Motor neuron (in vitro differentiated cells): ENCODE measurements at regions not wholly inside any gene's neighbourhood (a gene's known extent, or its start where the extent isn't known, plus 50 kb on each side); places are given as distances from the start of the nearest gene placed in this dataset.
A peak's percentile ranks its signal among the peaks of the same experiment; 100 is the strongest.

Experiments
- ATAC-seq, 8 experiments: fragments of 200-7000 bp; cut with Tn5 transposase; replicated peaks in 6 of 8; 2 replicates each; pipeline ENCODE4 v1.8.0; 2021; ENCODE audit warnings: mild to moderate bottlenecking in 8 of 8, moderate library complexity in 8 of 8
- H3K27ac ChIP-seq, 2 donors: fragments of 250-450 bp; sonication (Bioruptor Pico); 2 replicates each; pipeline ENCODE4 v1.9.0; 2021; ENCODE audit warnings: antibody characterized with exemption in 2 of 2, mild to moderate bottlenecking in 2 of 2, moderate library complexity in 1 of 2
- H3K4me1 ChIP-seq, 2 donors: fragments of 250-450 bp; sonication (Bioruptor Pico); replicated peaks in 1 of 2; 2 replicates each; pipeline ENCODE4 v1.6.1; 2021; ENCODE audit warnings: antibody characterized with exemption in 2 of 2, mild to moderate bottlenecking in 2 of 2, moderate library complexity in 1 of 2
- H3K4me3 ChIP-seq, 5 donors: fragments of 250-450 bp; sonication (Bioruptor Pico); 2 replicates each; pipeline ENCODE4 v1.9.0; 2021; ENCODE audit warnings: antibody characterized with exemption in 5 of 5, mild to moderate bottlenecking in 5 of 5, moderate library complexity in 4 of 5
- WGBS, 10 experiments: fragments of 450-650 bp; shearing (Covaris generic); methylation state at CpG; one replicate each; pipeline ENCODE4 v1.0.0; 2022; 5-methylcytosine and 5-hydroxymethylcytosine counted together
- in situ Hi-C, 9 experiments: fragments of 400-800 bp; cut with MboI; loops; one replicate each; pipeline ENCODE4 v1.15.0; 2021; ENCODE audit warnings: low sequenced_read_pairs in 9 of 9, low pct_unique_long_range_greater_than_20kb in 2 of 9; ENCODE audit not compliant: unreplicated experiment in 9 of 9

DNA sequence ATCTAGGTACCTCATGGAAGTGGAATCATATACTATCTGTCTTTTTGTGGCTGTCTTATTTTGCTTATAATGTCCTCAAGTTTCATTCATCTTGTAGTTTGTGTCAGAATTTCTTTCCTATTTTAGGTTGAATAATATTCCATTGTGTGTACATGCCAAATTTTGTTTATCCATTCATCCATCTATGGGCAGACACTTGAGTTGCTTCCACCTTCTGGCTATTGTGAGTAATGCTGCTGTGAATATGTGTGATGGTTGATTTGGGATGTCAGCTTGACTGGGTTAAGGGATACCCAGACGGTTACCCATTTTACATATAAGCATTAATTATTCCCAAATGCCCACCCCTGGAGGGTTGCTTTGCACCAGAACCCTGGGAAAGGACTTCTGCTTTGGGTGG is 477.5 kb downstream of the PTPRU start:
- Histone ChIP-seq H3K4me1 (peaks cover 0 to 29% of the 10 kb centered on the region in 2 donors), H3K27ac (no peak overlapping the region), H3K4me3 (no peak overlapping the region)
- 0 to 43% (median 10%) methylated on average over 1 of the region's 1 CpG; no CpG with 5 or more reads in 4 of the 10 experiments for WGBS, 10 experiments
- peak in 1 of 8 experiments; percentile 13 for ATAC-seq
- in situ Hi-C loops = loop anchor here in 1 of 9 experiments (25.0 kb wide), 1 partner anchor 373 kb away; no protein-coding TSS in a partner anchor

DNA sequence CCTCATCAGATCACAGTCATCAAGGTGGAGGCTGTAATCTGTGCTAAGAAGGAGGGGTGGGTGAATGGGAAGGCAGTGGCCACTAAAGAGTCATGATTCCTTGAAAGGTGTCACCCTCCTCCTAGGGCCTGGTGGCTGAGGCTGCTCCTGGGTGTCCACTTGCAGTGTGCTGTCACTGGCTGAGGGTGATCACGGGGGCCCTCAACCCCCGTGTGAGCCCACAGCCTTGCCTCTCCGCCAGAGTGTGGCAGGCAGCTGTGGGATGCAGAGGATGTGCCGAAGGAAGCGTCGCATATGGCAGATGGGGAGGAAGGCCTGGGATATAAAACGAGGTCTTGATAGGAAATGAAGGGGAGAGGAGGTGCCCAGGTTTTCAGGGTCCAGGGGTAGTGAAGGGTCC is 476.5 kb downstream of the PTPRU start:
- in situ Hi-C loops = loop anchor here in 1 of 9 experiments (25.0 kb wide), 1 partner anchor 374 kb away; no protein-coding TSS in a partner anchor
- no peak overlapping the region for H3K4me3 ChIP-seq
- peaks cover 0 to 35% of the 10 kb centered on the region in 2 donors for H3K4me1 ChIP-seq
- WGBS, 10 experiments = 69 to 100% (median 90%) methylated on average over 1 to 7 of the region's 7 CpGs; no CpG with 5 or more reads in 4 of the 10 experiments
- H3K27ac ChIP-seq = no peak overlapping the region
- no peak for ATAC-seq

DNA sequence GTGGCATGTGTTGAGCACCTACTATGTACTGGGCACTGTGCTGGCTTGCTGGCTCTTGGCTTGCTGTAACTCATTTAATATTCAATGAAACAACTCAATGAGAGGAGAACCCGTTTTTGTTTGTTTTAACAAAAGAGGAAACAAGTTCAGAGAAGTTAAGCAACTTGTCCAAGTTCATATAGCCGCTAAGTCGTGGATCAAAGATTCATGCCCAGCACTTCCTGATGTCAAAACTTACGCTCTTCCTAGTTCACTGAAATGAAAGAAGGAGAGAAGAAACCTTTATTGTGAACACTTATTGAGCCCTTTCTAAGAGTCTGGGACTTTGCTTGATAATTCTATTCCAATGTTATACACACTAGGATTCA is 475.9 kb downstream of the PTPRU start:
- Histone ChIP-seq H3K4me1 (peaks cover 0 to 35% of the 10 kb centered on the region in 2 donors), H3K27ac (no peak overlapping the region), H3K4me3 (no peak overlapping the region)
- ATAC-seq = no peak
- in situ Hi-C loops = loop anchor here in 1 of 9 experiments (25.0 kb wide), 1 partner anchor 375 kb away; no protein-coding TSS in a partner anchor
- 40 to 93% (median 80%) methylated on average over 1 to 4 of the region's 4 CpGs; no CpG with 5 or more reads in 1 of the 10 experiments for WGBS, 10 experiments

DNA sequence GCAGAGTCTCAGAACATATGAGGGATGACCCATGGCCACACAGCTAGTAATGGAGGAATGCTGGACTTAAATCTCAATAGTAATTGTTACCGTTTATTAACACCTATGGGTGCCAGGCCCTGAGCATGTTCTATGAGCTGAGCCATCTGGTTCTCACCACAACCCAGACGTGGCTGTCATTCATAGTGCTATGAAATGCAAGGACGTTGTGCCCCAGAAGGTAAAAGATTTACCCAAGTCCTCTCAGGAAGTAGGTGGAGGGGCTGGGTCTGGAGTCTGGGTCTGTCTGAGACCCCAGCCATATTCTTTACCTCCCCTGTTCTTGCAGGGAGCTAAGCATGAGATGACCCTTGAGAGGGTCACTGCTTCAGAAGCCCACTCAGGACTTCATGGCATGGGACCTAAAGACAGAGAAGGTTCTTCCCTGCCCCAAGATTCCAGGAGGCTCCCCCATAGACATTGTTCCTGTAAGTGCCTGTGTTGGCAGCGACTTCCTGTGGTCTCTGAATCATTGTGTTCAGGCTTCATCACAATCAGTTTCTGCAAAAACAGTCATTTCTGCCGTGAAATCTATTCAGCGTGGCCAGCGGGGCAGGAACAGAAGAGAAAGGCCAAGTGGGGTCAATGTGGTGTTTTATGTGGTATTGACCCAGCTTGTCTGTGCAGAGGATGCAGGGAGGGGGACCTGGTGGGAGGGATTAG is 475.4 kb downstream of the PTPRU start:
- no peak overlapping the region for H3K4me3 ChIP-seq
- H3K4me1 ChIP-seq = peaks cover 0 to 34% of the 10 kb centered on the region in 2 donors
- no peak overlapping the region for H3K27ac ChIP-seq
- 11 to 76% (median 40%) methylated on average over 1 to 4 of the region's 7 CpGs; no CpG with 5 or more reads in 1 of the 10 experiments for WGBS, 10 experiments
- in situ Hi-C loops = loop anchor here in 1 of 9 experiments (25.0 kb wide), 1 partner anchor 376 kb away; no protein-coding TSS in a partner anchor
- ATAC-seq = peak in 1 of 8 experiments; percentile 26

DNA sequence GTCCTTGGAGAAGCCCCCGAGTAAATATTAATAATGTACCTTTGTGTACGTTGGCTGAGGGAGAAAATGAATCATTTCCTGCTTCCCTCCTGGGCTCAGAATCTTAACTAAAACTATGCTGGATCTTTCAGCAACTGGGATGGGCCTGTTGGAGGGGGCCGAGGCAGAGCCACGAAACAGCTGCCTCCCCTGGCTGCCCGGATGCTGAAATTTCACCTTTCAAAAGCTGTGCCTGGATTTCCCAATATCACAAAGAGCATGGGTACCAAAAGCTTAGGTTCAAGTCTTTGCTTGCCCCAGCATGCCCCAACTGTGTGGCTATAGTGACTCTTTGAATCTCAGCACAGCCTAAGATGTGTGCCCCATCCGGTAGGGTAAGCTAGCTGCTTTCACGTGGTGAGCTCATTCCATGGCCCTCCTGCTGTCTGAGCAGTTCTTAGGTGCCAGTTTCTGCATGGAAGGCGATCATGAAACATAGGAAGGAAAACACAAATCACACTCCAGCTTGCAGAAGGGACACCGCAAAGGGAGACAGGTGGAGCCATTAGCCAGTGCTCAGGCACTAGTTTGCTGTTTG is 473.5 kb downstream of the PTPRU start:
- in situ Hi-C loops = loop anchor here in 1 of 9 experiments (25.0 kb wide), 1 partner anchor 378 kb away; no protein-coding TSS in a partner anchor

DNA sequence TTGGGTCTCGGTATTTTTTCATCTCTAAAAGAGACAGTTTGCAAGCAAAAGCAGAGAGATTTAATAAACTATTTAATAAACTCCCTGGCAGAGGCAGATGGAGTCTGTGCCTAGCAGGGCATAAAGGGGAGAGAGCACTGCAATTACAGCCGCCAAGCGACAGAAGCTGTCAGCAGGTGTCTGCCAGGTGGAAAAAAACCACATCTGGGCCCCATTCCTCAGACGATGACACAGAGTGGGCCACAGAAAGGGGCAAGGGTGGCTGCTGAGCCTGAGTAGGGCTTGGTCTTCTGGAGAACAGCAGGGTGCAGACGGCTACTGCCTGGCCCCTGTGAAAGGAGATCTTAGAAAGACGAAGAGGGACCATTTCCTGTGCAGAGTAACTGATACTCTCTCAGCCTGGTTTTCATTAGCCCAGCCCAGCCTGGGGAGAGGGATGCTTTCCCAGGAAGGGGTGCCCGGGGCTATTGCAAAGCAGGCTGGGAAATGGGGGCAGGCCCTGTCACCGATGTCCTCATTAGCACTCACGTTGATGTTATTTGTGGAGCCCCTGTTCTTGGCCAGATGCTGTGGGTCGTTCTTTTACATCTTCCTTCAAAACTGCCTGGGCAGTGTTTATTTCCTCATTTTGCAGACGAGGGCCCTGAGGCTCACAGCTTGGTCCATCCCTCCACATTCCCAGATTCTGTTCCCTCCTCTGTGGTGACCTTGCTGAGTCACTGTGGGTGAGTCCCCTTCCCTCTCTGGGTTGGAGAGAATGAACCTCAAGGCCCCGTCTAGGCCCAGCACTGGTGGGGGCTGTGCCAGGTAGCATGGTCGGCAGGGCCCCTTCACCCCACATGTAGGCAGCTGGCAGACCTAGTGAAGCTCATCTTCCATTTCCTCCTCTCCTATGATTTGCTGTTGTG is 472.7 kb downstream of the PTPRU start:
- in situ Hi-C loops = loop anchor here in 1 of 9 experiments (25.0 kb wide), 1 partner anchor 378 kb away; no protein-coding TSS in a partner anchor
- 28 to 80% (median 43%) methylated on average over 1 to 10 of the region's 13 CpGs; no CpG with 5 or more reads in 2 of the 10 experiments for WGBS, 10 experiments
- H3K27ac ChIP-seq = no peak overlapping the region
- peak; percentile 17 to 73 (median 36) for ATAC-seq
- H3K4me3 ChIP-seq = no peak overlapping the region
- H3K4me1 ChIP-seq = peaks cover 3 to 36% of the 10 kb centered on the region in 2 donors

More for the DNA sequence above, 473.5 kb downstream of the PTPRU start:
- ATAC-seq = peak in 3 of 8 experiments; percentile 21 to 43 (median 24)
- WGBS, 10 experiments = 0 to 72% (median 60%) methylated on average over 2 to 9 of the region's 9 CpGs; no CpG with 5 or more reads in 1 of the 10 experiments
- H3K27ac ChIP-seq = no peak overlapping the region
- peaks cover 0 to 31% of the 10 kb centered on the region in 2 donors for H3K4me1 ChIP-seq
- H3K4me3 ChIP-seq = no peak overlapping the region

DNA sequence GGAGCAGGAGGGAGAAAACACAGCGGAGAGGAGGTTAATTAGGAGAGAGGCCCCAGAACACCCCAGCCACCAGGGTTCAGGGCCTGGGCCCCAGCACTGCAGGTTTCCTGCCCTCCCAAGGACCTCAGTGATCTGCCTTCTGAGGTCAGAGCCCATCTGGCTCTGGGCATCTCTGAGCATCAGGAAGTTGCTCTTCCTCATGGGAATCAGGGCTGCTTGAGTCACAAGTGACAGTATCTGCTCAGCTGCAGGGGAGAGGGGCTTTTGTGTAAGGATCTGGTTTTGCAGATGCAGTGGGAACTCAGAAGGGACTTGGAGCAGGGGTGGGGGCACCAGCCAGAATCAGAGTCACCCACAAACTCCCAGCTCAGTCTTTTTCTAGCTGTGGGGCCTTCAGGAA is 472.1 kb downstream of the PTPRU start:
- H3K4me1 ChIP-seq = peaks cover 7 to 43% of the 10 kb centered on the region in 2 donors
- H3K4me3 ChIP-seq = no peak overlapping the region
- no peak for ATAC-seq
- no peak overlapping the region for H3K27ac ChIP-seq
- in situ Hi-C loops = loop anchor here in 1 of 9 experiments (25.0 kb wide), 1 partner anchor 379 kb away; no protein-coding TSS in a partner anchor
- 83% methylated on average over 1 of the region's 1 CpG; no CpG with 5 or more reads in 9 of the 10 experiments for WGBS, 10 experiments

DNA sequence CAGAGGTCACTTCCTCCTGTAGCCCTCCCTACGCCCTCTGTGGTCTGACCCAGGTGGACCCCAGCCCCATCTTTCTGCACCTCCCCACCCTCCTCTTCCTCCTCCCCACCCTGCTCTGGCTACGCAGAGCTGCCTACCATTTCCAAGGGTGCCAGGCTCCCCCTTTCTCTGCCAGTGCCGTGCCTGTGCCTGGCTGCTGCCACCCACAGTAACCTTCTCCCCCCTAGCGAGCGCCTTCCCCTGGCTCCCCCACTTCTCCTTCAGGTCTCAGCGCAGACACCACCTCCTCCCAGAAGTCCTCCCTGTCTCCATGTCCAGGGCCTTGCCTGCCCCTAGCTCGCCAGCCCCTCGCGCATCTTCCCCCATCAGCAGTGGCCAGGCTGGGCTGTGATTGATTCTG is 471.5 kb downstream of the PTPRU start:
- in situ Hi-C loops = loop anchor here in 1 of 9 experiments (25.0 kb wide), 1 partner anchor 380 kb away; no protein-coding TSS in a partner anchor
- Histone ChIP-seq H3K4me3 (no peak overlapping the region), H3K27ac (no peak overlapping the region), H3K4me1 (peaks cover 7 to 46% of the 10 kb centered on the region in 2 donors)
- 100% methylated on average over 1 to 3 of the region's 9 CpGs; no CpG with 5 or more reads in 8 of the 10 experiments for WGBS, 10 experiments
- ATAC-seq = no peak

DNA sequence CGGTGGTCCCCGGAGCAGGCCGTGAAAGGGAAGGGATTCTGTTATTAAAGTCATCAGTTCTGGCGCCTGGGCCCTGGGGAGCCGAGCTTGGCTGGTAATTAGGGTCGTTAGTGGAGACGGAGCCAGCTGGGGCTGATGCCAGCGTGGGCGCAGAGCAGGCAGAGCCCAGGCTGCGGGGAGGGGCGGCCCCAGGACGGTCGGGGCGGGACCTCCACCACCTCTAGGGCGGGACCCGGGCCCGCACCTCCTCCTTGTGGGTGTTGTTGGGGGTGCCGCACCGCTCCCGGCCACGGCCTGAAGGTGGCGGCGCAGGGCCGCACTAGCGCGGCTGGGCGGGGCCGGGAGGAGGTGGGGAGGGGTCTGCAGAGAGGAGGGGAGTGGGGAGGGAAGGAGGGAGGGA is 470.6 kb downstream of the PTPRU start:
- WGBS, 10 experiments = no CpG with 5 or more reads among the region's 28 CpGs
- in situ Hi-C loops = loop anchor here in 1 of 9 experiments (25.0 kb wide), 1 partner anchor 380 kb away; no protein-coding TSS in a partner anchor
- no peak overlapping the region for H3K4me3 ChIP-seq
- ATAC-seq = peak; percentile 45 to 96 (median 71)
- H3K4me1 ChIP-seq = peaks cover 7 to 43% of the 10 kb centered on the region in 2 donors
- H3K27ac ChIP-seq = no peak overlapping the region

DNA sequence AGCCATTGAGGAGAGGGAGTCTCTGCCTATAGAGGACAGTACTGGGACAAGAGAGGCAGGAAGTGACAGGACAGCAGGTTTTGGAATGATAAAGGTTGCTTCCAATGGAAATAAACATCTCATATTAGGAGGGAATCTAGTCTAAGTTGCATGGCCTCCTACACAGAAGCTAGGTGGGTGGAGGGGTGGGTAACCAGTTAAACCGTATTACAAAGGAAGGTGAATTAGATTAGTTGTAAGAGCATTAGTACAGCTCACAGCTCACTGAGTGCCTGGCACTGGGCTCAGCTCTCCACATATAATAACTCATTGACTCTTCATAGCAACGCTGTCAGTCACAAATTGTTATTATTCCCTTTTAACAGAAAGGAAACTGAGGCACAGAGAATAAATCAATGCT is 468.1 kb downstream of the PTPRU start:
- 17 to 100% (median 57%) methylated on average over 1 to 2 of the region's 2 CpGs; no CpG with 5 or more reads in 1 of the 10 experiments for WGBS, 10 experiments
- in situ Hi-C loops = loop anchor here in 1 of 9 experiments (25.0 kb wide), 1 partner anchor 383 kb away; no protein-coding TSS in a partner anchor
- no peak for ATAC-seq
- Histone ChIP-seq H3K4me3 (no peak overlapping the region), H3K4me1 (peaks cover 7 to 32% of the 10 kb centered on the region in 2 donors), H3K27ac (peak overlapping the region in 1 of 2 donors; percentile 55)

DNA sequence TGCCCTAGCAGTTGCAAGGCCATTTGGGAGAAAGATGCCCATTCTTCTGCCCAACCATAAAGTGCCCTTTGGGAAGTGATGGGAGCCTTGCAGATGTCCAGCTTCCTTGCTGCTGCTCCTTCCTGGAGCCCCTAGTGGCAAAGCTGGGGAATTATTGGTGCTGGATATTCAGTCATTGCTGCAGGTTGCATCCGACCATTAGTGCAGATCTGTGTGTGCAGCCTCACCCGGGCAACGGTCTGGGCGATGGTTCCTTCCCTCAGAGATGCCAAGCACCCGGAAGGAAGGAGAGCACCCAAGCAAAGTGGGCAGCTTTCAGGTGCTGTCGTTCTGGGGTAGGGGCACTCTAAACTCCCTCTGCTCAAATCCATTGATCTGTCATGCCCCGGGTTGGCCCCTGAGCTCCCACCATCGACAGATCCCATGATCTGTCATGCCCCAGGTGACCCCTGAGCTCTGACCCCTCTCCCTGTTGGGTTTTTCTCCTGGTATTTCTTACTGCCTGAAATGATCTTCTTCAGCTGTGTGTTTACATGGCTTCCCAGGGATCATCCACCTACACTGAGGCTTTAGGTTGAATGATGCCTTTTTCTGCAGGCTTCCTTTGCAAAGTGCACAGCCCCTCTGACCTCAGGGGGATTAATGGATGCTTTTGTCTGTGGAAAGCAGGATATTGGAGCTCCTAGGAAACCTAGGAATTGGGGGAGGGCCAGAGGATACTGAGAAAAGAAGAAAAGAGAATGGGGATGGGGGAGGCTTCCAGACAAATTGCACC is 467.5 kb downstream of the PTPRU start:
- Histone ChIP-seq H3K4me1 (peaks cover 7 to 25% of the 10 kb centered on the region in 2 donors), H3K27ac (peak overlapping the region in 1 of 2 donors; percentile 55), H3K4me3 (no peak overlapping the region)
- peak; percentile 51 to 84 (median 66) for ATAC-seq
- 4 to 57% (median 15%) methylated on average over 2 to 8 of the region's 8 CpGs; no CpG with 5 or more reads in 4 of the 10 experiments for WGBS, 10 experiments
- in situ Hi-C loops = loop anchor here in 1 of 9 experiments (25.0 kb wide), 1 partner anchor 384 kb away; no protein-coding TSS in a partner anchor
